Stimulated activated CD4-positive, alpha-beta T cell treated with anti-CD3 and anti-CD28 coated beads, Interleukin-4, amount 100 ng/mL, for 24 hours (primary cell): ENCODE measurements at regions not wholly inside any gene's neighbourhood (a gene's known extent, or its start where the extent isn't known, plus 50 kb on each side); places are given as distances from the start of the nearest gene placed in this dataset.
"Not testable (repeated sequence)": the region's sequence is repeated elsewhere in the genome, so short reads cannot be mapped to it uniquely, and the experiment has no call there.

Source experiments
- DNase-seq: peaks from one replicate; pipeline ENCODE4 v3.0.0-alpha.2; 2020

DNA sequence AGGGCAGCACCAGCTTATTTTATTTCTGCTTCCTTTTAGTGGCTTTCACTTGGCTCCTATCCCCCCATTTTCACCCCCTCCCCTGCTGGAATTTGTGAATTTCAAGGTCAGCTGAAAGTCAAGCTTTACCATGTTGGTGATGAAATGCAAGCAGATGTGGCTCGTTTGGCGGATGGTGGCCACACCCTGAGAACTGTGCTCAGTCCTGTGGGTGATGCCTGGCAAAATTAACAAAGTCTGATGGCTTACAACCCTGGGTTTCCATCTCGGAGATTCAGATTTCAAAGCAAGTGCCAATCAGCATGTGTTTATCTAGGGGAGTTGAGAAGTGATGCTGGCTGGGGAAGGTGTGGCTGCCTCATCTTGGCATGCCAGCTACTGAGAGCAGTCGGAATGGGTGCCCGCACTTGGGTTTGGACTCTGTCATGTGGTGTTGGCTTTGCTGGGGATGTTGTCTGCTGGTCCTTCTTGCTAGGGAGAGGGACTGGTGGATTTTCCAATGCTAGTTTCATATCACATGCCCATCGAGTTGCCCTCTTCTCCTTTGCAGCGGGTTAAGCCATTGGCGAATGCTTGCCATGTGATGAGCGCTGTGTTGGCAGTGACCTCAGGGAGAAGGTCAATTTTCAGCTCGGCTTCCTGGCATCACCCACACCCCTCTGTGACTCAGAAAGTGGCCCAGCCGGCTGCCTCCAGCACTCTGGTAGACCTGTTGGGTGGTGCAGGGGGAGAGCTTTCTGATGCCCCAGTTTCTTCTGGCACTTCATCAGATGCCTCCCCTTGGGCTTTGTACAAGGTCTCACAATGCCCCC, 77.0 kb upstream of the PITX1 start:
- DNase-seq: no peak

- no peak for DNase-seq
Observed at GRCh38 chr5:135108992-135109391, 75.0 kb upstream of the PITX1 start.

GRCh38 chr5:135108569-135108968, 74.5 kb upstream of the PITX1 start:
- DNase-seq: no peak

- DNase-seq: no peak
Observed at GRCh38 chr5:135107986-135108385, 74.0 kb upstream of the PITX1 start.

- no peak for DNase-seq
Observed at GRCh38 chr5:135106610-135107471, 72.8 kb upstream of the PITX1 start.

GRCh38 chr5:135106136-135106535, 72.1 kb upstream of the PITX1 start:
- DNase-seq: no peak

DNA sequence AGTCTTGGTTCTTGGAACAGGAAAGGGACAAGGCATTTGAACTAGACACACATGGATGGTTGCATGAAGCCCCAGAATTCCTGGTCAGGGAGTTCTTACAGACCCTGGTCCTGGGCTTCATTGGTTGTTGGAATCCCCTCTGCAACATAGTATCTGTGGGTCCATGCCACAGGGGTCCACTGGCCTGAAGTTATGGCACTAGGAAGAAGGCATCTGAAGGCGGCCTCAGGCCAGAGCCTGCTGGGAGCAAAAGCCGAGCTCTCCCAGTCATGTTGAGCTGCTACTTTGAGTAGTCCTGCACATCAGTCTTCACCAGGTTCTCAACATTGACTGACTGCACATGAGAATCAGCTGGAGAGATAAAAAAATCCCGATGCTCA, 71.1 kb upstream of the PITX1 start:
- DNase-seq: no peak

DNA sequence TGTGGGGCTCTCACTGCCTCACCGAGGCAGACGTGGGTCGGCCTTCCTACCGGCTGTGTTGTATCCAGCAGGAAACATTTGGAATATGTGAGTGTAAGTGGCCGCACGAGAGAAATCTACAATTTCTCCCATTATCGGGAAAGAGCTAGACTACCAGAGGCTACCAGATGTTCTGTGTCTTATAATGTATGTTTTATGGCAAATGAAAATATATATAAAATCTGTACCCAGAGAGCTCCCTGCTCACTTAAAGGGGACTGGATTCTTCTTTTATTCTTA, 69.5 kb upstream of the PITX1 start:
- no peak for DNase-seq

DNA sequence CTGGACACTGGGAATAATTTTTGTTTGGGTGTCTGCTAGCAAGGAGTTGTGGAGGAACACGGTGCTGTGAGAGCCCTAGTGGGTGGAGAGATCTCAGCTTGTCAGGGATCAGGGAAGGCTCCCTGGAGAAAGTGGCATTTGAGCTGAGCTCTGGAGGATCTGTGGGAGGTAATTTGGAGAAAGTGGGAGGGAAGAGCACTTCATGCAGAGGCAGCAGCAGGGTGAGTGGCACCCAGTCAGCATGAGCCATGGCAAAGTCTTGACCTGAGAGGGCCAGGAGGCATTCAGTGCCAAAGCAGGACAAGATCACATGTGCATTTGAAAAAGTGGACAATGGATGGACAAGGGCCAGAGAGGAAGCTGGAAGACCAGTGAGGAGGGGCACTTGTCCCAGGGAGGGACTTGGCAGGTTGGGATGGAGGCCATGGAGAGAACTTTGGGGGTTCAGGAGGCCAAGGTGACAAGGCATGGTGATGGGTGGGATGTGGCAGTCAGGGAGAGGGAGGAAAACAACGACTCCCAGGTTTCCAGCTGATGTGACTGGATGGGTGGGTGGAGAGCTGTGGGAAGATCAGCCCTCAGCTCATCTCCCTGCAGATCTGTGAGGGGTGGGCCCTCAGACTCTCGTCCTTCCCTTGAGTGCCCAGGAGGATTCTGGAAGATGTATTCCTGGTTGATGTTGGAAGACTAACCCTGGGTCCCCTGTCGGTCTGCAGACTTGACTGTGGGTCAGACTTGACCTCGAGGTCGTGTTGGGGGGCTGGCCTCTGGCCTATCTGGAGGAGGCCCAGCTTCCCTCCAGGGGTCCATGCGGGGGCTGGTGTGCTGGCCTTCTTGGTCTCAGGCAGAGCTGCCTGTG, 68.9 kb upstream of the PITX1 start:
- no peak for DNase-seq

- DNase-seq: no peak
Observed at GRCh38 chr5:135100431-135100830, 66.4 kb upstream of the PITX1 start.

DNA sequence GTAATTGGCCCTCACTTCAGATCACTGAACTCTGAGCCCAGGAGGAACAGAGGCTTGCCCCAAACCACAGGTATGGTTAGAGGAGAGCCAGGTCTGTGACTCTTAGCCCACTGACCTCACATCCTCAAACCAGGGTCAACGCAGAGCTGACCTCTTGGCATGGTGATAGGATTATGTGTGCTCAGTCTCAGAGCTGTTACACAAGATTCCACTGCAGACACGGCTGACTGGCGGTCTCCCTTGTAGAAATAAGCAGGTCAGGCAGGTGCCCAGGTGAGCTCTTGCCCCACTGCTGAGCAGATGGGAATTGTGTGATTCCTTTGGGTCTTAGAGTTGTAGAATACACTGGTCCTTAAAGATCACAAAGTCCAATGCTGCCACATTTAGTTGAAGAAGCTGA, 66.0 kb upstream of the PITX1 start:
- DNase-seq: no peak

DNA sequence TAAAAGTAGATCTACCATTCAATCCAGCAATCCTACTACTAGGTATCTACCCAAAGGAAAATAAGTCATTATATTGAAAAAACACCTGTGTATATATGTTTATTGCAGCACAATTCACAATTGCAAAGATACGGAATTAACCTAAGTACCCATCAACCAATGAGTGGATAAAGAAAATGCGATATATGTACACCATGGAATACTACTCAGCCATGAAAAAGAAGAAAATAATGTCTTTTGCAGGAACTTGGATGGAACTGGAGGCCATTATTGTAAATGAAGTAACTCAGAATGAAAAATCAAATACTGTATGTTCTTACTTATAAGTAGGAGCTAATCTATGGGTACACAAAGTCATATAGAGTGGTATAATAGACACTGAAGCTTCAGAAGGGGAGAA, 63.4 kb upstream of the PITX1 start:
- DNase-seq: no peak

- DNase-seq: no peak
Observed at GRCh38 chr5:135095871-135096270, 61.8 kb upstream of the PITX1 start.

DNA sequence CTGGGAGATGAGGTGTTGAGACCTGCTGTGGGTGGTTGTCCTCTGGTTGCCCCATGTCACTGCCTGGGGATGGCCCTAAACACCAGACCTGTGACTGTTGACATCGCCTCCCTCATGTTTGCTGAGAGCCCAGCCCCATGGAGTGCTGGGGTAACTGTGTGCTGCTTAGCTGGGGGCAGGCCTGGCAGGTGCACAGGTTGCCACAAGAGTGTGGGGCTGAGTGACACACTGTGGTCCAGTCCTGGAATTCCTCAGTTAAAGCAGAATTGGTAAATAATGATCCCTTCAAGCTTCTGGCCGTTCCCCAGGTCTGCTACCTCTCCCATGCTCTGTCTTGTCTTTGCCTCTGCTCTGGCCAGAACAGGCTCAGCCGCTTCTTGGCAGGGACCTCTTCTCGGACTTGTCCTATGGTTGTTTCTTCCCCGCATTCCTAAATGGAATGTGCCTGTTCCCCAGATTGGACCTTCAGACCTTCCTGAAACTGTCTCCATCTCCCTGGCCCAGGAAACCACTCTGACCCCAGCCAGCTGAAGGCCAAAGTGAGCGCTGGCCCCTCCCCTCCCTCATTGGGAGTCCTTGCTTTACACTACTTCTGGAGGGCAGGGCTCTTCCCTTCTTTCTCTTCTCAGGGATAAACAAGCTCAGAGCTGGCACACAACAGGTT, 61.2 kb upstream of the PITX1 start:
- DNase-seq: no peak

- DNase-seq: no peak
Observed at GRCh38 chr5:135094339-135095051, 60.5 kb upstream of the PITX1 start.

DNA sequence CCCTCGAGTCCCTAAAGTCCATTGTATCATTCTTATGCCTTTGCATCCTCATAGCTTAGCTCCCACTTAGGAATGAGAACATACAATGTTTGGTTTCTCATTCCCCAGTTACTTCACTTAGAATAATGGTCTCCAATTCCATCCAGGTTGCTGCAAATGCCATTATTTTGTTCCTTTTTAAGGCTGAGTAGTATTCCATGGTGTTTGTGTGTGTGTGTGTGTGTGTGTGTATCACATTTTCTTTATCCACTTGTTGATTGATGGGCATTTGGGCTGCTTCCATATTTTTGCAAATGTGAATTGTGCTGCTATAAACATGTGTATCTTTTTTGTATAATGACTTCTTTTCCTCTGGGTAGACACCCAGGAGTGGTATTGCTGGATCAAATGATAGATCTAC, 59.5 kb upstream of the PITX1 start:
- not testable (repeated sequence) for DNase-seq

DNA sequence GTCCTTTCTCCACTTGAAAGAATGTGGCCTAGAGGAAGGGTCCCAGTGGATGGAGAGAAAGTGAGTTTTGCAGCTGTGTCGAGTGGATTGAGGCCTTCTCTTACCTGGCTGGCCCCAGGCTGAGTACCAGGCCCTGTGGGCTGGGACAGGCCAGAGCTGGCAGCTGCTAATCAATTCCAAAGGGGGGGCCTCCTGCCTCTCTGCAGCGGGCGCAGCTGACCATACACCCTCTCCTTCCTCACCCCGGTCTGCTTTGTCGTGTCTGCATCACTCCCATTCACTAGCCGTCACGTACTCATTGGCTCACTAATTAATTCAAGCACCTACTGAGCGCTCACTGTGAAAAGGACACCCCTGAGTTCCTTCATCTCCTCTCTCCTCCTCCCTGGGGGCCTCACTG, 58.4 kb upstream of the PITX1 start:
- DNase-seq: no peak

GRCh38 chr5:135091286-135091685, 57.3 kb upstream of the PITX1 start:
- DNase-seq: no peak

DNA sequence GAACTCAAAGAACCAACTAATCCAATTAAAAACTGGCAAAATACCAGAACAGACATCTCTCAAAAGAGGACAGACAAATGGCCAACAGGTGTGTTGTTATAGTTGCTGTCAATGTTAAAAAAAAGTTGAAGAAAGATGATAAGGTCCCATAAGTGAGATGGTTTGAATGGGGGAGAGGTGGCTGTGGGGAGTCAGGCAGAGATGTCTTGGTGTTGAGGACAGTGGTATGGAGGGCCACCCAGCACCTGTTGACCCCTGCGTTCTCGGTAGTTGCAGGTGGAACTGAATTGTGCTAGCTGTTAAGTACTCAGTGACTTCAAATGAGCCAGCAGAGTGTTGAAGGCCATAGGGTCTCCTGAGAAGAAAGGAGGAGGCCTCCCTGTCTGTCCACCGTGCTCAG, 55.9 kb upstream of the PITX1 start:
- DNase-seq: no peak

DNA sequence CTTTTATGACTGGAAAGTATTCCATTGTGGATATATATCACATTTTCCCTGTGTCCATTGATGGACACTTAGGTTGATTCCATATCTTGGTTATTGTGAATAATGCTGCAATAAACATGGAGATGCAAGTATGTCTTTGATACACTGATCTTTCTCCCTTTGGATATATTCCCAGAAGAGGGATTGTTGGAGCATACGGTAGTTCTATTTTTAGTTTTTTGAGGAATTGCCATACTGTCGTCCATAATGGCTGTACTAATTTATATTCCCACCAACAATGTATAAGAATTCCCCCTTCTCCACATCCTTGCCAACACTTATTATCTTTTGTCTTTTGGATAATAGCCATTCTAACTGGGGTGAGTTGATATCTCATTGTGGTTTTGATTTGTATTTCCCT, 54.9 kb upstream of the PITX1 start:
- no peak for DNase-seq

GRCh38 chr5:135087950-135088349, 53.9 kb upstream of the PITX1 start:
- no peak for DNase-seq
